Activated CD8-positive, alpha-beta memory T cell treated with anti-CD3 and anti-CD28 coated beads, Interleukin-2, amount 50 U/mL, for 24 hours (primary cell): ENCODE measurements at regions not wholly inside any gene's neighbourhood (a gene's known extent, or its start where the extent isn't known, plus 50 kb on each side); places are given as distances from the start of the nearest gene placed in this dataset.
"Not testable (repeated sequence)": the region's sequence is repeated elsewhere in the genome, so short reads cannot be mapped to it uniquely, and the experiment has no call there.

Source experiments
- DNase-seq: peaks from one replicate; pipeline ENCODE4 v3.0.0-alpha.2; 2020; ENCODE audit errors: extremely low read depth

DNA sequence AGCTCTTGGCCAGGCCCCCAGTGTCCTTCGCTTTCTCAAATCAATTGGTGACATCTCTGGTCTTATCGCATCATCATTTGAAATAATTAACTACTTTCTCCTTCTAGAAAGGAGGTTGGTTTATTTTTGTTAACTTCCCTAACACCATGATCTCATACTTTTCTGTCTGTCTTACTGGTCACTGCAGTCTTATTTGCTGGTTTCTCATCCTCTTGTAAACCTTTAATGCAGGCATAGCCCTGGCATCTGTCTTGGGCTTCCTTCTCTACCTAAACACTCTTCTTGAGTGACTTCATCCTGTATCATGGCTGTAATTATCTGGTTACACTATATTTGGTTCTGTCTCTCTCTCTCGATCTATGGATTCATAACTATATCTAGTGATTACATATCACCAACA is 152.8 kb downstream of the CYSLTR2 start:
- DNase-seq: no peak

DNA sequence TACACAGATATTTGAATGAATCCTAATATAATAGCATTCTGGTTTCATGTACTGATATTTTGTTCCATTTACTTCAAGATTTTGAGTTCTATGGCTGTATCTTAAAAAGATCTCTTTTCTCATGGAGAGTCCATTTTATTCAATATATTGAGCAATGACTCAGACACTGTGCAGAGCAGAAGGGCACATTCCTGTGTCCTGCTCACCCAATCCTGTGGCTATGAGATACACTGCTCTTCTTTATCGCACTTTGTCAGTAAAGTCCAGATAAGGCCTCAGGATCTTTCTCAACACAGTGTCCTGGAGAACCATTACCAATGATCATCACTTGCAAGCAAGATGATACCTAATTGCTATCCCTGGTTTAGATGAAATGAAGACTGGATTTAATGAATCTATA is 155.0 kb downstream of the CYSLTR2 start:
- no peak for DNase-seq

DNA sequence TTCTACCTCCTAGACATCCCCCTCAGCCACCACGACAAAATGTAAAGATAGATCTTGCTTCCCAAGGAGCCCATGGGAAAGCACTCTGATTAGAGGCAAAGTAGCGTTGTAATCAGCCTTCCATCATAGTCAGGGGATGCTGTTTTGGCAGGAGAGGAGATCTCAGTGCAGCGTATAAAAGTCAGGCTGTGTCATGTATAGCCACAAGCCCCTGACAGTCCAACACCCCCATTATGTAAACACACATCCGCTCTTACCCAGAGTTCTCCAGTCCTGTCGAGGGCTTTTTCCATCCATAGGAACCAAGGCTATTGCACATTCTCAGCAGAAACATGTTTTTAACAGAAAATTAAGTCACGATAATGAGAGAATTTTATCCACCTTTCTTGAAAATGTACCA is 156.3 kb downstream of the CYSLTR2 start:
- no peak for DNase-seq

DNA sequence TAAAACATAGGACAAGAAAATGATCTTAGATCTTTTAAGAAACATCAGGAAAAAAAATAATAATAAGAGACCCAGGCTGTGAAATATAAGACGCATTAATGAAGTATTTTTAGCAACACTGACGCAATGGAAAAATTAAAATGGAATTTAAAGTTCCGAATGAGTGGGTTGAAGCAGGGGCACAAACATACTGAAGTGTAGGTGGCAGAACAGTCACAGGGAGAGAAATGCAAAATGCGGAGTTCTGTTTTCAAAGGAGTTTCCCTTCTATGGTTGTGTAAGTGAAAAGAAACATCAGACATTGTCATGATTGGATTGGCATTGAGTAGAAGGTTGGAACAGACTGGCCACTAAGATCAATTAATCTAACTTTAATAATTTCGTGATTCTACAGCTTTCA is 159.8 kb downstream of the CYSLTR2 start:
- DNase-seq: no peak

DNA sequence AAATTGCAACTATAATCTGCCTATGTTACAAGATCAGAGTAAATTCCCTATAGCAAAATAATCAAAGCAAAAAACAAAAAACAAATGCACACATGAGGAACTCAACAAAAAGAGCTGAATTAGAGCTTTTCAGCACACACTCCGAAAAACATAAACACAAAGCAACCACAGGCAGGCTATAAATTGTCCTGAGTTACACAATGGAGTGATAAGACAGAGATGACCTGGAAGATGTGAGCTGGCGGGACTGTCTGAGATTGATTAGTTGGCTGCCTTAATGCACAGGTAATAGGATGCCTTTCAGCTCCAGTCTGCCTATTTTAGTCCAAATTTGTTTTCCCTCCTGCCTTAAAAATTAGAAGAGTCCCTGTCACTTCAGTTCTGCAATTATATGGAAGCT is 159.0 kb upstream of the FNDC3A start:
- DNase-seq: no peak

DNA sequence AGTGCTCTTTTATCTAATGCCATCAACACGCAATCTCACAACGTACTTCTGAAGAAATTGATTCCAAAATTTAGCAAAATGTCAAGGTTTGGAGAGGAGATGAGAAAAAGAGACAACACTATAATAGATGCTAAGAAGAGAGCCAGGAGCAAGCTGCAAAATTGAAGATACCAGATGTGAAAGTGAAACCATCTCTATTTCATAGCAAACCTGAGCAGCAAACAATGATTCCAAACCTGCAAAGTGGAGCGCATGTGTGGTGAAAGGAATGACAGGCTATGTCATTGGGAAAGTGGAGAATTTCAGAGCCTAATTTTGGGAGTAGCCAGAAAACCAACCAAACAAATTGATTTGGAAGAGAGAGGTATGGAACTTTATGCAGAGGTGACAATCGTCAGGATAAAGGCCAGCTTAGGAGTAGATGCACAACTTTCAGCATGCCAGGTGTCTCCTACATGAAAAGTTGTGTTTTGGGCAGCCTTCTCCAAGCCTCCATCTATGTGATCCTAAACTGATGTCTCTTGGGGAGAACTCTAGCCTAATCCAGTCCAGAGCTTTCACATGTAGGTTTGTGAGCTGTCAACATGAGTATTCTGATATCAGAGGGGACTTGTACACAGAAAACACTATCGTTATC is 158.4 kb upstream of the FNDC3A start:
- DNase-seq: no peak

DNA sequence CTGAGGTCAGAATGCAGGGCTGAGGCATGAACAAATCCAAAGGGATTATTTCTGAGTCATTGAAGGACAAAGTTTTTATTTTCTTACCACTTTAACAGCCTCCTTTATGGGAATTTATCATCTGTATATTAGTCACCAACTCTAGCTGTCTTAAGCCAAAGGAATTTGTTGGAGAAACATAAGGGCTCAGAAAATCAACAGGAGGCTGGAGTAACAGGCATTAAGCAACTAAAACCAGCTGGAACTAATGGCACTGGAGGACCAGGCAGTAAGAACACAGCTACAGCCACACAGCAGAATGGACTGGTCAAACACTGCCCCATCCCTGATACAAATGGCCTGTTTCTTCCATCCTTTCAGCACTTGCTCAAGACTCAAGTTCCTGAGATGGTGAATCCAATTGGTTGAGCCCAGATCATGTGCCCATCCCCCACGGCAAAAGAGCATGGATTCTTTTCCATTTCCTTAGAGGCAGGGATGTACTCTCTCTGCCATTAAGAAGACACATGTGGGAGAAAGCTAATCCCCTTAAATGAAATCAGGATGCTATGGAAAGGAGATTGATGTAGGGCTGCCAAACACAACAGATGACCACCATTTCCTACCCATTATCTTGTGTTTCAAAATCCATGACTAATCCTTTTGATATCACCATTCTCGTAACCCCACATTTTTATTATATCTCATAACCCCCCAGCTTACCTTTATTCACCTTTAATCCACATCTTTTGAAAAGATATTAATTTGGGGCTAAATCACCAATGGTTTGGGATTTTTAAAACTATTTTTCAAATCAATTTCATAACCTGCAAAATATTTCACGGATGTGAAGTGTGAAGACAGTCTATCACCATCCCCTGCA is 157.0 kb upstream of the FNDC3A start:
- no peak for DNase-seq

DNA sequence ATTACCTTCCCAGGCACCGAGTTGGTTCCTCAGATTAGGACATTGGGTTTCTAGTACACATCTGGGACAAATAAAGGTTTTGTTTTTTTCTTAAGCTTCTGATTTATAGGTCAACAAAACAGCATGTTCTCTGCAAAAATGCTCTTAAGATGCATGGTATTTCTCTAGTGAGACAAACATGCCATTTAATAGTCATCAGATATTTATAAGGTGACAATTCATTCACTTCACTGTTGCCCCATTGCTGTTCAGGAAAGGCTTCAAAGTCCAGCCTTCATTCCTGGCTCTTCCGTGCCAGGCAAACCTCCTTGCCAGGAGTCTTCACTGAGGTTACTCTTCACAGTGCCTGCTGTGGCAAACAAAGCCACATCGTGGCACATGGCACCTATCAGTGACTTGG is 156.3 kb upstream of the FNDC3A start:
- DNase-seq: no peak

DNA sequence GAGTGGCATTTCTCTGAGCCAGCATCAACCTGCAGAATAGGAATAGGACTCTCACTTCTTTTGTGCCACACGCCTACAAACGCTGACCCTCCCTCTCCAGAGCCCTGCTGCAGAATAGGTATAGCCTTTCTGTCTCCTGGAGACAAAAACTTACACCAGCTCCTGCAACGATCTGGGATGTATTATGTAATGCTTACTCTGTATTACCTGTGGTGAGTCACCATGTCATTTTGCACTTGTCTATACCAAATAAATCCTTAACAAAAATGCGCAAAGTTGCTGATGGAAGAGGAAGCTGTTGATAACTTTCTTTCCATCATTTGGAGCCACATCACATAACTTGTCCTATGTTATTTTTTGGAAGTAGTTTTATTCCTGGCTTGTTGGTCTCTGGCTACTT is 155.8 kb upstream of the FNDC3A start:
- DNase-seq: no peak

DNA sequence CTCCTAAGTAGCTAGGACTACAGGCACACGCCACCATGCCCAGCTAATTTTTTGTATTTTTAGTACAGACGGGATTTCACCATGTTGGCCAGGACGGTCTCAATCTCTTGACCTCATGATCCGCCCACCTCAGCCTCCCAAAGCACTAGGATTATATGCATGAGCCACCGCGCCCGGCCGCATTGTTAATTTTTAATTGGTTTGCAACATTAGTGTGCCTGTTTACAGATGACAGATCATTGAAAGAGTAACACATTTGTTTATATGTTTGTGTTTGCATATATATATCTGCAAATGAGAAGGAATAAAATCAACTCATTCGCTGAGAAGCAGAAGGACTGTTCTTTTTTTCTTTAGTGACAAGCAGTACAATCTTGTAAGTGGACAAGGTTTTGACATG is 152.2 kb upstream of the FNDC3A start:
- not testable (repeated sequence) for DNase-seq

DNA sequence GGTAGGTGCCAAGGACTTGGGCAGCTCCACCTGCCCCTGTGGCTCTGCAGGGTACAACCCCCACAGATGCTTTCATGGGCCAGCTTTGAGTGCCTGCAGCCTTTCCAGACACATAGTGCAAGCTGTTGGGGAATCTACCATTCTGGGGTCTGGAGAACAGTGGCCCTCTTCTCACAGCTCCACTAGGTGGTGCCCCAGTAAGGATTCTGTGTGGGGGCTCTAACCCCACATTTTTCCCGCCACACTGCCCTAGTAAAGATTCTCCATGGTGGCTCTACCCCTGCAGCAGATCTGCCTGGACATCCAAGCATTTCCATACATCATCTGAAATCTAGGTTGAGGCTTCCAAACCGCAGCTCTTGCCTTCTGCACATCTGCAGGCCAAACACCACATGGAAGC is 149.7 kb upstream of the FNDC3A start:
- no peak for DNase-seq

DNA sequence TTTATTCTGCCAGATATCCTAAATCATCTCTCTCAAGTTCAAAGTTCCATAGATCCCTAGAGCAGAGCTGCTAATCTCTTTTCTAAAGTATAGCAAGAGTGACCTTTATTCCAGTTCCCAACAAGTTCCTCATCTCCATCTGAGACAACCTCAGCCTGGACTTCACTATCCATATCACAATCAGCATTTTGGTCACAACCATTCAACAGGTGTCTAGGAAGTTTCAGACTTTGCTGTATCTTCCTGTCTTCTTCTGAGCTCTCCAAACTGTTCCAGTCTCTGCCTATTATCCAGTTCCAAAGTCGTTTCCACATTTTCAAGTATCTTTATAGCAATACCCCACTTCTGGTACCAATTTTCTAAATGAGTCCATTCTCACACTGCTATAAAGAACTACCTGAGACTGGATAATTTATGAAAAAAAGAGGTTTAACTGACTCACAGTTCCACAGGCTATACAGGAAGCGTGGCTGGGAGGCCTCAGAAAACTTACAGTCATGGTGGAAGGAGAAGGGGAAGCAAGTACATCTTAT is 148.7 kb upstream of the FNDC3A start:
- DNase-seq: not testable (repeated sequence)

DNA sequence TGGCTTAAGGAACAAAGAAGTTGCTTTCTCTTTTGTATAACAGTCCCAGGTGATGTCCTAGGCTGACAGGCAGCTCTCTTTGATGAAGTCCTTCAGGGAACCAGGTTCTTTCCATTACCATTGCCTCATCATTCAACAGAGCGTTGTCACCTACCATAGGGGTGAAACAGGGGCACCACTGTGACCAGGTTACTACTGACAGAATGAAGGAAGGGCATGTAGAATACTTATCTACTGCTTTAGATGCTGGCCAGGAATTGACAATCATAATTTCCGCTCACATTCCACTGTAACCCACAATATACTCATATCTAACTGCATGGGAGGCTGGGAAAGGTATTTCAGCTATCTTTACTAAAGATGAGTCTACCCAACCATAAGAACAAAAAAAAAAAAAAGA is 148.0 kb upstream of the FNDC3A start:
- no peak for DNase-seq

DNA sequence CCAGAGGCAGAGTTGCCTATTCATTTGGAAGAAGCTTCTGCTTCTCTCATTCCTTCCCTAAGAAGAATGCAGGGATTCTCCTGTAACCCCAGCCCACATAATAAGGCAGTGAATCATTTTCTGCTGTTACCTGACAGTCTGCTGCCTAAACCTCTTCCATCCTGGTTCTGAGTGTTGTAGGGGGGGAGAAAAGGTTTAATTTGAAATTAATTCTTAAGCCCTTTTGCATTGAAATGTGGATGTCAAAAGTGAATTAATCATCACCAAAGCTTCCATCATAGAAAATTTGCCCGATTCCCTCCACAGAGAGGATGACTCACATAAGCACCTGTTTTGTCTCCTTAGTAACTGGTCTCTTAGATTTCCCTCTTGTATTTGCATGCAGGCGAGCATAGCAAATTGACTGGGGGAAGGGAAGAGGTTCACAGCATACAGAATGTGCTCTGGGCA is 146.7 kb upstream of the FNDC3A start:
- no peak for DNase-seq

DNA sequence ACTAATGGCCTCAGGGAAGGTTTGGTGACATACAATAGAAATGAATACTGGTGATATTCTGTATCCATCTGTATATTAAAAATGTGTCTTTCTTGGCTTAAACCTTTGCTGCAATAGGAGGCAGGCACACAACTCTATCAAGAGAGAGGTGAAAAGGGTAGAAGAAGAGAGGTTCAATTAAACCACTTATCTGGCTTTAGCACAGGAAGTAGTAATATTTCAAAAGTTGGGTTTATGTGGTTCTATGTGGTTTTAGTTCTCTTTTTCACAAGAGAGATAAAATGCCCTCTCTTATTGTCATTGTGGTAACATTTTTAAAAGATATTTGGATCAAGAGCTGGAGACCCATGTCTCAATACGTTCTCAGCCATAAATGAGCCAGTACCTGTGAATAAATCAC is 146.2 kb upstream of the FNDC3A start:
- no peak for DNase-seq

DNA sequence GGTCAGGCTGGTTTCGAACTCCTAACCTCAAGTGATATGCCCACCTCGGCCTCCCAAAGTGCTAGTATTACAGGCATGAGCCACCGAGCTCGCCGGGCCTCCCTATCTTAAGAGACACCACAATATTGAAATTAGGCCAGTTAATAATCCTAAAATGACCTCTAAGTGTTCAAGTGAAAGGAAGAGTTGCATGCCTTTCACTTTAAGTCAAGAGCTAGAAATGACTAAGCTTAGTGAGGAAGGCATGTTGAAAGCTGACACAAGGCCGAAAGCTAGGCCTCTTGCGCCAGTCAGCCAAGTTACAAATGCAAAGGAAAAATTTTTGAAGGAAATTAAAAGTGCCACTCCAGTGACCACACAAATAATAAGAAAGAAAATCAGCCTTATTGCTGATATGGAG is 144.5 kb upstream of the FNDC3A start:
- DNase-seq: no peak

DNA sequence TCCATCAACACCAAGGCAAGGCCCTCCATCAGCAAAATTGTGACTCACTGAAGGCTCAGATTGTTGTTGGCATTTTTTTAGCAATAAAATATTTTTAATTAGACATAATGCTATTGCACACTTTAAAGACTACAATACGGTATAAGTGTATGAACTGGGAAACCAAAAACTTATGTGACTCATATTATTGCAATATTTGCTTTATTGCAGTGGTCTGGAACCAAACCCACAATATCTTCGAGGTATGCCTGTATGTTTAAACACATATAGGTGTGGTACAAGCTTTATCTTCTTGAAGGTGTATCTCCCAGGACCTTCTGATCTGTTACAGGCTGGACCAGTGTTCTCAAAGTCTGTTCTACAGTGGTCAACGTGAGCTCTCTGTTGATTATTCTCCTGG is 142.3 kb upstream of the FNDC3A start:
- DNase-seq: no peak

DNA sequence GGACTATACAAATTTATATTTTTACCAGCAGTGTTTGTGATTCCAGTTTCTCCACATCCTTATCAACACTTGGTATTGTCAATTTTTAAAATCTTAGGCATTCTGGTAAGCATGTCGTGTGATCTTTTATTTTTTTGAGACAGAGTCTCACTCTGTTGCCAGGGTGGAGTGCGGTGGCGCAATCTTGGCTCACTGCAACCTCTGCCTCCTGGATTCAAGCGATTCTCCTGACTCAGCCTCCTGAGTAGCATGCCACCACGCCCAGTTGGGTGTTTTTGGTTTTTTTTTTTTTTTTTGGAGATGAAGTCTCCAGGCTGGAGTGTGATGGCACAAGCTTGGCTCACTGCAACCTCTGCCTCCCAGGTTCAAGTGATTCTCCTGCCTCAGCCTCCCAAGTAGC is 140.4 kb upstream of the FNDC3A start:
- DNase-seq: not testable (repeated sequence)

DNA sequence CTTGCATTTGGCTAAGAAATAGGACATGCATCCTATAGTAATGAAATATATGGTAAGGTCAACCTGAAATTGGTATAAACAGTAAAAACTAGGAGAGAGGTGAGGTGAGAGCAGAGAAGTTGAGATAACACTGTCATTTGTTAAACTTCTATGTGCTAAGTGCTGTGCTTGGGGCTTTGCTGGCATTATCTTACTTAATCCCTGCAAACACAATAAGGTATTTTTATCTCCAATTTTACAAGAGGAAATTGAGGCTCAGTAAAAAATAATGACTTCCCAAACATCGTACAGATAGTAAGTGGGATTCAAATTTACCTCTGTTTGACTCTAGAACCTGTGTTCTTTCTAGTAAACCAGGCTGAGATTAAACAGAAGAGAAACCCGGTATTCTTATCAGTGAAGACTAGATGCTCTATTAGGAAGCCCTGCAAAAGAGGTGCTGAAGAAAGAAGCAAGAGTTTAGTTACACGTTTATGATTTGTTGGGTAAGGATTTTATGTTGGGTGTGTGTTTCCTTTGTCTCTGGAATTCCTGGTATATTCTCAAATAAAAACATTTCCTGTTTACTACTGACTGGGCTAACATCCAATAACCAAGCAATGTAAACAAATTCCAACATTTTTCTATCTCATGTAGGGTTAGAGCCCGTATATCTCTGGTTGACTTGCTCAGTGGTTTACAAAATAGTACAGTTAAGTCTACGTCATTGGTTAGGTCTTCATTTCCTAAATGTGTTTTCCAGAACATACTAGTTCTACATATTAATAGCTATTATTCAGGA is 137.3 kb upstream of the FNDC3A start:
- no peak for DNase-seq

DNA sequence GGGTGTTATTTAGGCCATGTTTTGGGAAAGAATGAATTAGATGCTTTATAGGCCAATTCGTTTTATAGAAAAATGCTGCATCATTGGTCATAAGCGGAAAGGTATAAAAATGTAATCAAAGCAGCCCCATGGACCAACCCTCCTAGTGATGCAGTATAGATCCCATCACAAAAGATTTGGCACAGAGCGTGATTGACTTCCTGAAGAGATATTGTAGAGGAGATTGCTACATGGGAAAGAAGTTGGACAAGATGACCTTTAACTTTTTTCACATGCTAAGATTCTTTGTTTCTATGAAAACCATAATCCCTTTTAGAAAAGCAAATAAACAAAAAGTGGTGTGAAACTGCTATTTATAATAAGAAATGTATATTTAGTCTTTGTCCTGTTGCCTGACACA is 136.5 kb upstream of the FNDC3A start:
- DNase-seq: no peak

DNA sequence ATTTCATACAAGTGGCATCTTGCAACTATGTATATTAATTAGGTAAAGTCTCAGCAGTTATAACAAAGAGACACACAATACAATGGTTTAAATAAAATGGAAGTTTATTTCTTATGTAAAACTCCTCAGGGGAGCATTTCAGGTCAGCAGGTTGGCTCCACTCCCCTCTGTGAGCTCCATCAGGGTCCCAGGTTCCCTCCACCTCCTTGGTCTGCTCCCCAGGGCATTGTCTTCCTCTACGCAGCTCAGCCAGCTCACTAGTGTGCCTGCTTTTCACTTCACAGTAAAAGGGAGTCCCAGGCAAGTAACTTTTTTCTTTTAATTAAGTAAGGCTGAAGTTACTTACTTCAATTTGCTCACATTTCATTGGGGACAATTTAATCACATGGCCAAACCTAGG is 135.3 kb upstream of the FNDC3A start:
- no peak for DNase-seq

DNA sequence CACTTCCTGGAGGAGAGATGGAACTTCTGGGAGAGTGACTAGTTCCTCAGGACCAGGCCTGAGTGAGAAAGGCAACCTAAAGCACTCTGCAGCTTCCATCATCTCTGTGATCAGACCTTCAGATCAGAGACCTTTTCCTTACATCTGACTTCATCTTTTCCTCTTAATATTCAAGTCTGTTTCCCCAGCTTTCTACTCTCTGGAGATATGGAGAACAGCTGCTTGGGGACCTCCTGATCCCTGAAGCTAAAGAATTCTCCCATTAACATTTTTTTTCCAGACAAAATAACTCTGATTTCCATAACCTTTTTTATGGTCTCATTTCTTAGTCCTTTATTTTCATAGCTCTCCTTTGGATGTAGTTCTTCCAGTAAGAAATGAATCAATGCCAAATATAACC is 133.4 kb upstream of the FNDC3A start:
- DNase-seq: no peak
